NCI-H146 (cell line): ENCODE measurements at regions not wholly inside any gene's neighbourhood (a gene's known extent, or its start where the extent isn't known, plus 50 kb on each side); places are given as distances from the start of the nearest gene placed in this dataset.
A peak's percentile ranks its signal among the peaks of the same experiment; 100 is the strongest.

ENCODE experiments used
- DNase-seq: peaks from one replicate; lab custom pipeline; 2025; lab: John Stamatoyannopoulos, UW

DNA sequence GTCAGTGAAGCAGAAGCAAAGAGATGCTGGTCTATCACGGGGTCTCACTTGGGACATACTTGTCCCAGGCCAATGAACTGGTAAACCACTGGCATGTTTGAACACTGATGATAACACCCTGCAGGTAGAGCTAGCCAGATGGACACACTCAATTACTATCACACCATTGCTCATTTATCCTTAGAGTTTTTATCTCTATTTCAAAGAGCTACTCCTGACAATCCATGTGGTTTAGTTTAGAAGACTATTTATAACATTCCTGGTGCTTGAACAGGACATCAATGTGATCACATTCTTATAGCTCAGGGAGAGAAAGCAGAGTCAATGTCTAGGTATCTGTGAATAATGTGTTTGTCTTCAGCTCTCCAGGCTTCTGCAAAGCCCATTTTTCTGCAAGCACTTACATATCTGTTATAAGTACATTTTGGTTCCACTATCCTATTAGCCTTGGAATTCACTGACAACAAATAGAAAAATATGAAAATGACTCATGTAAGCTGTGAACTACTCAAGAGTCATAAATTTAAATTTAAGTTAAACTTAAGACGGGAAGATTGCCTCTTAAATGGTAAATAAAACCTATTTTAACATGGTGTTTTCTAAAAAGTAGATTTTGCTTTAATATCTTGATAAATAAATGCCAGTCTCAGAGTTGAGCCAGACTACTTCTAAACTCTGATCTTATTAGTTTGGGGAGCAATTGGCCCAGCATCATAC, 106.7 kb upstream of the MBL2 start:
- no peak for DNase-seq

DNA sequence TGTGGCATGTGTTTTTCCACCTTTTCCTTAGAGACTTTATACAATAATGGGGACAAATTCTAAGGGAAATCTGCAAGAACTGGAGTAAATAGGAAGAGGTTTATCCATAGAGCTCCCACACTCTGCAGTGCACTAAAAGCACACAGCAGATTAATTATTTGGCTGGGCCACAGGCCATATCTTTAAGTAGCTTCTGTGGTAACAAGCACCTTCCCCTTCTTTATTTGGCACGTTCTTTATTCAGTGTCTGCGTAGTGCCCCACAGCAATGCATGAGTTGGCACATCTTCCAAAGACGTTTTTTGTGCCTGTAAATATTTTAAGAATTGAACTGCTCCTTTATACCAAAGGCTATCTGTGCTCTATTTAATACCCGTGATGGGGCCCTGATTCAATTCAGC, 104.9 kb upstream of the MBL2 start:
- no peak for DNase-seq

DNA sequence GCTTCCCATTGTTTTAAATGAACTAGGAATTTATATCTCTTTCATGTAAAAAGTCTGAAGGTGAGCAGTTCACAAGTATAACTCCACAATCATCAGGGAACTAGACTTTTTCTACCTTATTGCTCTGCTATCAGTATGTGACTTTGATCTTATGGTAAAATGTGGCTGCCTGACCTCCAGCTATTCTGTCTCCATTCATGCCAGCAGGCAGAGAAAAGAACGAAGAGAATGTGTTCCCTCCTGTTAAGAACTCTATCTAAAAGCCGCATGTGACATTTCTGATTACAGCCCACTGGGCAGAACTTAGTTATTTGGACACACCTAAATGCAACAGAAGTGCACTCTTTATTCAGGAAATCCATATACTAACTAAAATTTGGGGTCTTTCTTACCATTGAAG, 102.8 kb upstream of the MBL2 start:
- DNase-seq: no peak

DNA sequence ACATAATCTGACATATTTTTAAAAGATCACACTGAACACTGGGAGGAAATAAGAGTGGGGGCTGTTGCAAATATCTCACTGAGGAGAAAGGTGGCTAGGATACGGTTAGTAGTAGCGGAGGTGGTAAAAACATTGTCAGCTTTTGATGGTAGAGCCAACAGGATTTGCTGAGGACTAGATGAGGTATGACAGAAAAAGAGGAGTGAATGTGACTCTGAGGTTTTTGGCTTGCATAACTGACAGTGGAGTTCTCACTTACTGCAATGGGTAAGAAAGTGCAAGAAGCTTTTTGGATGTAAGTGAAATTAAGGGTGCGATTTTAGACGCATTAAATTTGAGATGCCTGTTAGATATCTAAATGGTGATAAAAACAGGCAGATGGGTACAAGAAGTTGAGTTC, 102.0 kb upstream of the MBL2 start:
- DNase-seq: no peak

DNA sequence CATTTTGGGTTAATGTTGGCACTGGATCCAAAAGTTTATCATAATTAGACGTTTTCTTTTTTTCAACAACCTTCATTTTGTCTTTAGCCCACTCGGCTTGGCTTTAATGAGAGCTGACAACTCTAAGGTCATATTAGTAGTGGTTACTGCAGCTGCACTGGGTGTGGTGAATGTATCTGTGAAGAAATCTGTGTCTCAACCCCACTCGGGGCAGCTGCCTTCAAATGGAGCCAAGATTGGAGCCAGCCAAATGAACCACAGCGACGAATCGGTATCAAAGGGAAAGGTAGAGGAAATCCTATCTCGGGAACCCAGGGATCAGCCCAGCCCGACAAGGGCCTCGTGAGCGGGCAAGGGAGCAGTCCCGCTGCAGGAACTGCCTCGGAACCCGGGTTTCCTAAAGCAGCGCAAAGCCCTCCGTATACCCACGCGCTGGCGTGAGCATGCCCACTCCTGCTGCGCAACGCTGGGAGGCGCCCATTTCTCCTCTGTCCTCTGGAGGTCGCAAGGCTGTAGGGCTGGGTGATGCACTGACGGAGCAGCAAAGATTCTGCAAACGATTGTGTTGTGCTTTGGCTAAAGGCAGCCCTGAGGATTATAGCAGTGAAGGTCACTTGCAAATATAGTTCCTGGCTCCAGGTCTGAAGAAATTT, 98.7 kb upstream of the MBL2 start:
- peak; percentile 21 for DNase-seq

DNA sequence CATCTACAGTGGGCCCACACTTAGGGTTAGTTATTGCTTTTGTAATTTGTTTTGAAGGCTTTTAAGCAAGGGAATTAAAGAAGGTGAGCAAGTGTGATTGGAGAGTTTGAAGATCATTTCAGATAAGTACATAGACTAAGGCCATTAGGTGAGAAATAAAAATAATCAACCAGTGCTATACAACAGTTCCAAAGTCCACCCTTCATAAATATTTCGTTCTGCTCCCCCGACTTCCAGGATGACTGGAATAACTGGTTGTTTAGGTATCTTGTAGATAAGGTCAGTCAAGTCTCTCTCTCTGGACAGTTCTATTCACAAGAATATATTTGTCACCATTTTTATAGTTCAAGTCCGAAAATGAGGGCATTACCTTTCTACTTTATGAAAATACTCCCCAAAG, 98.0 kb upstream of the MBL2 start:
- DNase-seq: no peak

DNA sequence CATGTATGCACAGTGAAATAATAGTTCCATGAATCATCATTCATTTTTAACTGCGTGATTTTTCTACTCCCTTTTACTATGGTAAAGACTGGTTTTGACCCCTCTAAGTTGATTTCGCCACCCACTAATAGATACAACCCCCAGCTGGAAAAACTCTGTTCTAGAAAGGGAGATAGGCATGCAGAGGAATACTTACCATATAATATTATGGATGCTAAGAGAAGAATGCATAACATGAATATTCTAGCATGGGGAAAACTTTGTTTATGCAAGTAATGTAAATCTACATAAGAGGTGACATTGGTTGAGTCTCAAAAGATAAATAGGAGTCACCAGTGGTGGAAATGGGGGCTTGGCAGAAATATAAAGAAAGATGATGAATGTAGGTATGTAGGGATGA, 97.3 kb upstream of the MBL2 start:
- no peak for DNase-seq

DNA sequence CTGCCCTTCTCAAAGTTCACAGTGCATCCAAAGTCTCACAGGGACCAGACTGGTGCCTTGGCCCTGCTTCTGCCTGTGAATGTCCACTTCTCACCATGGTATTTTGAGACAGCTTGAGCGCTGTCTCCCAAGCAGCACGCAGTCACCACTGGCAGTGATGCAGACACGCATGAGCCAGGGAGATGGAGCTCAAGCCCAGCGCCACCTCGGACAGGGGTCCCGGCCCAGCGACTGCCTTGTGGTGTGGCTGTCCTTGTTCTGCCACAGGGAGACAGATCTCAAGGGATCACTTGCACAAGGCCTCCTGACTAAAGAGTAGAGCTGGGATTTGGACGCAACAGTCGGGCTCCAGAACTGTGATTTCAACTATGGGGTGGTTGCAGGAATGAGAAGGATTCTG, 92.6 kb upstream of the MBL2 start:
- no peak for DNase-seq

DNA sequence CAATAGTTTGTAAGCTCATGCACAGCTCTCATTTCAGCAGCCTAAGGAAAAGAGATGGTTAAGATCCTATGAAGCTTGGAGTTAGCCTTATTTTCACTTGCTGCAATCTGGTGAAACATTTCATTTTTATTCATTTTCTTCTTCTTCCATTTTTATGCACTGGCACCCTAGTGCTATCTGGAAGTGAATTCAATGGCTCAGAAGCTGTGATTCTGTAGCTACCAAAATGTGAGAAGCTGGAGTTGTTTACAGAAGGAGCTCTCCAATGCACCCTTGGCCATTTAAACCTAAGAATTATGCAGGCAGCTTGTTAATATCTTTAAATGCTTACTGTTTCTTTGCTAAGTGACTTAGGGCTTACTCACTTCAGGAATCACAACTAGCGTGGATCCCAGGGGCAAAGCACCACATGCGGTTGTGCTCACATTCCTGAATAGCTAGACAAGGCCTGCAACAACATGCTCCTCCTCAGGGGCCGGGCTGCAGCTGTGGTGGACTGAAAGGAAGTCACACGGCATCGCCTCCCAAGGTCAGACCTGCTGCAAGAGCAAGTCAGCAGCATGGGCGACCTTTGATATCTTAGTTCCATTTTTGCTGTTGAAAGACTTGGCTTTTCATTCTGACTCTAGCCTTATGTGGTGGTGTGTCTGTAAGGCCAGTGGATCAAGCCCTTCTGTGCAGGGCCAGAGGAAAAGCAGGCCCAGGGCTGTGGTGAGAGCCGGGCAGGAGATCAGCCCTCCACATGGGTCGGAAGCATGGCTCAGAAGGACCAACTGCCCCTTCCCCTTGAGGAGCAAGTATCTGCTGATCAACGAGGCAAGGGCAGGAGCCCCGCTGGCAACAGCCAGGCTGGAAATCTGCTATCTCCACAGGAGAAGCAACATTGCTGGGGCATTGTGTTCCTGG, 91.9 kb upstream of the MBL2 start:
- DNase-seq: no peak

DNA sequence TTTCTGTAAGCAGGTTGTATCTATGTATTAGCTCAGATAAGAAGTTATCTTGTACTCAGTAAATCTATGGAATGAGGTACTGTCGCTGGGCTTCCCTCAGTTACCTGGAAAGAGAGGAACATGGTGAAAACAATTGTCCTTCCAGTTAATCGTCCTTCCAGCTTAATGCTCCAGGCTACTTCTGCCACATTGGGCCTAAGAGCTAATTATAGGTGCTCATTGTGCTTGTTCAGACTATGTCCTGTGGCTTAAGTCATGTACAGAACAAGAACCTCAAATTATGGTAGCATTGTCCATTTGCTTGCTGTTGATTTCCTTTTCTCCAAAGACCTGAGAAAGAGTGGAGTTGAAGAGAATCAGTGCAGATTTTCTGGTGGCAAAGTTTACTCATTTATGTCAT, 86.1 kb upstream of the MBL2 start:
- DNase-seq: no peak

DNA sequence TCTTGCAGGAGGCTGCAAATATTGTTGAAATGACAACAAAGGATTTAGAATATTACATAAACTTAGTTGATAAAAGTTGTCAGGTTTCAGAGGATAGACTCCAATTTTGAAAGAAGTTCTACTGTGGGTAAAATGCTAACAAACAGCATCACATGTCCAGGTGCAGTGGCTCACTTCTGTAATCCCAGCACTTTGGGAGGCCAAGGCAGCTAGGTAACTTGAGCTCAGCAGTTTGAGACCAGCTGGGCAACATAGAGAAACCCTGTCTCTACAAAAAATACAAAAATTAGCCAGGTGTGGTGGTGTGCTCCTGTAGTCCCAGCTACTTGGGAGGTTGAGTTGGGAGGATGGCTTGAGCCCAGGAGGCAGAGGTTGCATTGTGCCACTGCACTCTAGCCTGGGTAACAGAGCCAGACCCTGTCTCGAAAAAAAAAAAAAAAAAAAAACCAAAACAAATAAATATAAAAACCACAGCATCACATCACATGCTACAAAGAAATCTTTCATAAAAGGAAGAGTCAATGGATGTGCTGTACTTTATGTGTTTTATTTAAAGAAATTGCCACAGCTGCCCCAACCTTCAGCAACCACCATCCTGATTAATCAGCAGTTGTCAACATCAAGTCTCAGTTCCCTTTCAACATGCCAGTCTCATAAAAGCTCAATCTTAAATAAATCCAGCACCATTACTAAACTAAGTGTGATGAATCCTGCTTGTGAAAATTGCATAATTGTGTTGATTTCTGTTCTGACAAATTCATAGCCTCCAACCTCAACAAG, 83.2 kb upstream of the MBL2 start:
- no peak for DNase-seq

DNA sequence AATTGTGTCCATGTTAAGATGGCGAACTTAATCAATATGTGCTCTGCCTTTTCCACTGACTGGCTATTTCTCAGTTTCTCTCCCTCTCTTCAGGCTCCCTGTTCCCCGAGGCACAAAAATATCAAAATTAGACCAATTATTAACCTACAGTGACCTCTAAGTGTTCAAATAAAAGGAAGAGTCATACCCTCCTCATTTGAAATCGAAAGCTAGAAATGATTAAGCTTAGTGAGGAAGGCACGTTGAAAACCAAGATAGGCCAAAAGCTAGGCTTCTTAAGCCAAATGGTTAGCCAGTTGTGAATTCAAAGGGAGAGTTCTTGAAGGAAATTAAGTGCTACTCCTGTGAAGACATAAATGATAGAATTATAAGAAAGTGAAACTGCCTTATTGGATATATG, 81.1 kb upstream of the MBL2 start:
- no peak for DNase-seq

DNA sequence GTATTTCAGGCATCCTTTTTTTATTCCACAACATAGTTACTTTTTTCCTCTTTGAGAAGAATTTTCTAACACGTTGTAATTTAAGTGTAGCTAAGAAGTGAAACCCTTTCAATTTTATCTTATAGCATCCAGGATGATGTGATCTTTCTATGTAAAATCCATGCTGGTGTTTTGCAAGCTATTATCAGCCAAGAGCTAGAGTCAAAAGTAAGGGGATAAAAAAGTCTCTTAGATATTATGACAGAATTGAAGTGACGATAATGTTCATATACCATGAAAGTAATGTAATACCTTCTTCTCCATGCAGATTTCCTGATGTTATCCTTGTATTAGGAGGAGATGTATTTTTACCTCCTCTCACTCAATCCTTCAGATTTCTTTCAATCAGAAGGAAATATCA, 64.2 kb upstream of the MBL2 start:
- DNase-seq: no peak
